Activated CD4-positive, CD25-positive, alpha-beta regulatory T cell treated with anti-CD3 and anti-CD28 coated beads, Interleukin-2, amount 50 U/mL, for 24 hours (primary cell): ENCODE measurements at regions not wholly inside any gene's neighbourhood (a gene's known extent, or its start where the extent isn't known, plus 50 kb on each side); places are given as distances from the start of the nearest gene placed in this dataset.
"Not testable (repeated sequence)": the region's sequence is repeated elsewhere in the genome, so short reads cannot be mapped to it uniquely, and the experiment has no call there.

Experiments
- ATAC-seq, 2 donors: fragments of 150-1000 bp; cut with Tn5 transposase; one replicate each; pipeline ENCODE4 v1.10.0; 2021; ENCODE audit warnings: mild to moderate bottlenecking in 1 of 2, moderate library complexity in 1 of 2

DNA sequence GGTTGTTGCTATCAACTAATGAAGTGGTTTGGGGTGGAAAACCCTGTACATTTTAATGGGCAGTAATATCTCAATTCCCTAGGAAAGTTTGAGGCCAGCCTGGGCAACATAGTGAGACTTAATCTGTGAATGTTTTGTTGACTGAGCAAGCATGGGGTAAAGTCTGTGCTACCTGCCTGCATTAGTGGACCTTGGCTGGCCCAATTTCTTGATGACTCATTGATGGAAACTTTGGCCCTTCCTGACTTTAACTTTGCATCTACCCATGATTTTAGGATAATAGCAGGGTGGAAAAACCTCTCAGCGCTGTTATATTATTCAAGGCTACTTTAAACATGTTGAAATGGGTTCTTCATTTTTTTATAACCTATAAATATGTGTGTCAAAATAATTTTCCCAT is 389.4 kb upstream of the RORB start:
- no peak for ATAC-seq

- no peak for ATAC-seq
Observed at GRCh38 chr9:74115976-74116375, 381.2 kb upstream of the RORB start.

GRCh38 chr9:74117151-74117550 is 380.0 kb upstream of the RORB start:
- ATAC-seq = no peak

GRCh38 chr9:74117731-74118130 is 379.4 kb upstream of the RORB start:
- no peak for ATAC-seq

GRCh38 chr9:74120061-74120460 is 377.1 kb upstream of the RORB start:
- ATAC-seq = no peak

DNA sequence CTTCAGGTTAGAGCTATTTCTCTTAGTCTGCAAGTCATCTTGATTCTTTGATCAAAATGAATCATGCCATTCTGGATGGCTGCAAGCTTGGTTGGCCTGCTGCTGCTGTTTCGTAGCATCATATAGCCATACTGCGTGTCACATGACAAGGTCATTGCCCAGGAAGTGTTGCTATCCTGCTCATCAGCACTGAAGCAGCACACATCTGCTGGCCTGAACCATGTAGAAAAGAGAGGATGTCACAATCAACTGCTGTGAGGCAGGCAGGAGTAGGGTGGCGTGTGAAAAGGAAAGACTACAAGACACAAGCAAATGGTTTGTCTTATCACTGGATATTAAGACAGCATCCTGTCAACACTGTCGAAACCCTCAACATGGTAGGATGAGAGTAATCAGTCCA is 376.7 kb upstream of the RORB start:
- no peak for ATAC-seq

DNA sequence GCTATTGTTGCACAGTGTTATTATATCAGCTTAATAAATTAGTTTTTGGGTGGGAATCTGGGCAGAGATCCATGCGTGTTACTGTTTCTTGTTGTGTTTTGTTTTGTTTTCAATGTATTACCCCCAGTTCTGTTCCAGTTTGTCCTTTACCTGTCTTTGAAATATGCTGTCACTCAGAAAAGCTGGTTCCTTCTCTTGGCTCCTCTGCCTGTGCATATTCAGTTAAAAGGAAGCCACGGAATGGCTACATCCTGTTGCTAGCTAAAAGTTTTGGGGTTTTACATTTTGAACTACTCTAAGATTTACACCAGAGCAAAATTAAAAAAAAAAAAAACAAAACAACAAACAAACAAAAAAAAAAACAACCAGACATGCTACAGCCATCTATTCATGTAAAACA is 374.9 kb upstream of the RORB start:
- ATAC-seq = no peak

- ATAC-seq = peak in 1 of 2 donors; percentile 25
Observed at GRCh38 chr9:74122661-74123060, 374.5 kb upstream of the RORB start.

- no peak for ATAC-seq
Observed at GRCh38 chr9:74125941-74126340, 371.2 kb upstream of the RORB start.

DNA sequence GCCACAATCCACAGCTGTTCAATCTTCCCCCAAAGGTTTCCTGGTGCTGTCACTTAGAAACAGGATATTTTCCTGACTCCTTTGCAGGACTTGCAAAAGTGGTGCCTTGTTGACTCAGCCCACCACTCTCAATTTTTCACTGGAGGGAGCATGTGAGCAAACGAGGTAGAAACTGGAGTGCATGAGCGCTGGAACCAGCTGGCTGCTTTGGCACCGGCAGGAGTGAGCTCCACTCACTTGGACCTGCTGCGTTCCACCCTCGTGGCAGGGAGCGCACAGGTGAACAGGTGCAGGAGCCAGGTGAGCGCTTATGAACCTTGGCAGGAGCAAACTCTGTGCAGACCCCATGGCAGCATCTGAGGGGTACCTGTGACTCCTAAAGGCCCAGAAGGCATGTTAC is 364.1 kb upstream of the RORB start:
- no peak for ATAC-seq

GRCh38 chr9:74133921-74134320 is 363.2 kb upstream of the RORB start:
- no peak for ATAC-seq

- ATAC-seq = no peak
Observed at GRCh38 chr9:74138182-74138581, 359.0 kb upstream of the RORB start.

DNA sequence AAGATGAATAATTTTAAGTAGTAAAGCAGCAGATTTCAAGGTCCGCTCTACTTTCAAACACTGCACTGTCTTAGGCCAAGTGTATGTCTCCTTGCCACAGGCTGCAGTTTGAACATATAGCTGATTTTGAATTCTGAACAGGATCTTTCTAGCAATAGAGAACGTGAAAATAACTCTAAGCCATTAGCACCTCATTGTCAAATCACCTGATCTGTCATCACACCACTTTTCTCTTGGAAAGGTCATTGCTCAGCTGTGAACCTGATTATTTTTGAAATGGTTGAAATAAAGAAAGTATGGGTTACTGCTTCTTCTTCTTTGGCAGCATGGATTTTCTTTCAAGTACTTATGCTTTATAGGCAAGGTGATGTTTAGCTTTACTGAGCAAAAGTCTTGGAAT is 357.0 kb upstream of the RORB start:
- ATAC-seq = no peak

GRCh38 chr9:74147906-74148305 is 349.2 kb upstream of the RORB start:
- no peak for ATAC-seq

DNA sequence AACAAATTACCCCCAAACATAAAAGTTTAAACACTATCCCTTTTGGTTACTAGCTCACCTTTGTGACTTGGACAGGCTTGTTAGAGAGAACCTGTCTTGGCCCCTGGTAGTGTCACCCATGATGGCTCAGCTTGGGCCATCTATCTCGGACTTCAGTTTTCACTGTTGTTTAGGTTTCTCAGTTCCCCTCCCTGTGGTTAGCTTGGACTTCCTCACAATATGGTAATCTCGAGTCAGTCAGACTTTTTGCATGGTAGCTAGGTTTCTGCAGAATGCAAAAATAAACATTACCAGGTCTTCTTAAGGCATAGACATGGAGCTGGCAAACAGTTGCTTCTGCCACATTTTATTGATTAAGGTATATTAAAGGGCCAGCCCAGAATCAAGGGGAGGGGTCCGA is 324.3 kb upstream of the RORB start:
- ATAC-seq = no peak

- ATAC-seq = no peak
Observed at GRCh38 chr9:74173284-74173683, 323.9 kb upstream of the RORB start.

GRCh38 chr9:74197771-74198170 is 299.4 kb upstream of the RORB start:
- not testable (repeated sequence) for ATAC-seq

- ATAC-seq = no peak
Observed at GRCh38 chr9:74205056-74205455, 292.1 kb upstream of the RORB start.

DNA sequence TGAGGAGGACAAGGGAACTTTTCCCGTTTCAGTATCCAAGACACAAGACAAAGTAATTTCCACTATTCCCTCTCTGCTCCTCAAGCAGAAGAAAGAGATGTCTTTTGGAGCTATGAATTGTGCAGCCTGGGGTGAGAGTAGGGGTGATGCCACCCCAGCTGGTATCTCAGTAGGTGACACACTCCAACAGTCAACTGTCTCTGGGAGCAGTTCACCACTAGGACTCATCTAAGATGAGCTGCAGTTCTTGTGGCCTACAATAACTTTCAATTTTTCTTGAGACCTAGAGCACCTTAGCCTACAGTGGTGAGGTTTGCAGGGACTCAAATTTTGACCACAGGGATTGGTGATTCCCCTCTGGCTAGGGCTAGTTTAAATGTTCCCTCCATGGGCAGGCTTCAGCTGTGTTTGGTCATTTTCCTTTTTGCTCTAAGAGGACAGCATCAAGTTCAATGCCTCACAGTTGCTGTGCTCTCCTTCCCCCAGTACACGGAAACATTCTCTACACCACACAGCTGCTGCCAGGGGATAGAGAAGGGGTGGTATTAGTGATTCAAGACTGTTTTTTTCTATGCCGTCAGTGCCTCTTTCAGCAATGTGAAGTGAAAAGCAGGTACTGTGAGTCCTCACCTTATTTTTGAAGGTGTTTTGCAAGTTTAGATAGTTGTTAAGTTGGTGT is 278.6 kb upstream of the RORB start:
- no peak for ATAC-seq

DNA sequence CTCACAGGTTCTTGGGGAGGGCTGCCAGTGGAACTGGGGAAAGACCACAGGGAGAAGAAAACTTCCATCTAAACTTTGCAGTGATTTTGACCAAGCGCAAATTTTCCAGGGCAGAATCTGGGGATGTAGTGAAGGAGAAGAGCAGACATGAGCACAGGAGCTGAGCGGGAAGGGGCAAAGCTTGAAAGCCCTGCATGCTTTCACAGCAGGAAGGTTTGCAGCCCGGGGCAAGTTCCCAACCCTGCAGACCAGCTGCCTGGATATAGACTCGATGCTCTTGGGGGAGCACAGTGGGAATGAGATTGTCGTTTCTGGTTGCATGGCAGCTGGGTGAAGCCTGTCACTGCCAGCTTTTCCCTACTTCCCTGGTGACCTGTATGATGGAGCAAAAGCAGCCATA is 276.8 kb upstream of the RORB start:
- ATAC-seq = no peak

DNA sequence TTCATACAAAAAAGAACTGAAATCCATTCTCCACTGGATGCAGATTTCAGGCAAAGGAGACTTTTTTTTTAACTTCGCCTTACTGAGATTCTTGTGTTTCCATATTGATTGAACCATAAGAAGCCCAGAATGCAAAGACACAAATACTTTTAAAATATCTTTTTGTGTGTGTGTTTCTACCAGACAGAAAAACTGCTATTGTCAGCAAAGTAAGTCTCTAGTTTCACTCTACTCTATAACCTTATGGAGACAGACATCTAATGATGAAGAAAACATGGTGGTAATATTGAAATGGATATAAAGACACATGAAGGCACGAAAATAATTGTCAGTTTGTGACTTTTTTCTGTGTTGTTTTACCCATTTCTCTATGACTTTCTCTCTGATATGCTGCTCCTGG is 260.3 kb upstream of the RORB start:
- ATAC-seq = no peak

GRCh38 chr9:74245866-74246497 is 251.2 kb upstream of the RORB start:
- no peak for ATAC-seq

DNA sequence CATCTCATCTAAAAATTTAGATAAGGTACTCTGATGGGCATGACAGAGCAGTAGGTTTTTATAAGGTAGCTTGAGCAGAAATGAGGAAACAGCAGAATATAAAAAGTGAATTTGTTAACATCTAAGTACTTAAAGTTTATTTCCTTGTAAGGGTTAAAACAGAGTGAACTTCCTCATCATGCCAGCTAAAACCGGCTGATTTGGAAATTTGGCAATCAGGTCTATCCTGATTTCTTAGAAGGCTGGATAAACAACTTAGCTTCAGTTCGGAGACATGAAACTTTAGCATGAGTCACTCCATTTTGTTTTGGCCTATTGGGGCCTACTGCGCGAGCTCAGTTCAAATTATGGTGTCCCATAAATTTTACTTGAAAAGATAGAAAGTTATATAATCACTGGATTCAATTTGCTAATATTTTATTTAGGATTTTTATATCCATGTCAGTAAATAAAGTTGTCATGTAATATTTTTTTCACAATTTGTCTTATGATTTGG is 241.6 kb upstream of the RORB start:
- no peak for ATAC-seq

DNA sequence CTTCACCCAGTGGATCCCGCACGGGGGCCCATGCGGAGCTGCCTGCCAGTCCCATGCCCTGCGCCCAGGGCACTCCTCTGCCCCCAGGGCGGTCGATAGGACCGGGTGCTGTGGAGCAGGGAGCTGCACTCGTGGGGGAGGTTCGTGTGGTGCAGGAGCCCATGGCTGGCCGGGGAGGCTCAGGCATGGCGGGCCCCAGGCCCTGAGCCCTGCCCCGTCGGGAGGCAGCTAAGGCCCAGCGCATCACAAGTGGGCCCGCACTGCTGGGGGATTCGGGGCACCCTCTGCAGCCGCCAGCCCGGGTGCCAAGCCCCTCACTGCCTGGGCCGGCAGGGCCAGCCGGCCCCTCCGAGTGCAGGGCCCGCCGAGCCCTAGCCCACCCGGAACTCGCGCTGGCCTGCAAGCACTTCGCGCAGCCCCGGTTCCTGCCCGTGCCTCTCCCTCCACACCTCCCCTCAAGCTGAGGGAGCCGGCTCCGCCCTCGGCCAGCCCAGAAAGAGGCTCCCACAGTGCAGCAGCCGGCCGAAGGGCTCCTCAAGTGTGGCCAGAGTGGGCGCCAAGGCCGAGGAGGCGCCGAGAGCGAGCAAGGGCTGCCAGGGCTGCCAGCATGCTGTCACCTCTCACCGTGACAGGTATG is 221.1 kb upstream of the RORB start:
- ATAC-seq = no peak
